CD4-positive, alpha-beta T cell treated with Interleukin-4 for 1 hour (primary cell): ENCODE measurements at regions not wholly inside any gene's neighbourhood (a gene's known extent, or its start where the extent isn't known, plus 50 kb on each side); places are given as distances from the start of the nearest gene placed in this dataset.
"Not testable (repeated sequence)": the region's sequence is repeated elsewhere in the genome, so short reads cannot be mapped to it uniquely, and the experiment has no call there.

ENCODE experiments used
- DNase-seq, 2 donors: peaks; one replicate each; pipeline ENCODE4 v3.0.0-alpha.2; 2020 to 2022

- no peak for DNase-seq
These were observed 177.4 kb downstream of the SQOR start for GRCh38 chr15:45812200-45812599.

- not testable (repeated sequence) for DNase-seq
These were observed 182.7 kb downstream of the SQOR start for GRCh38 chr15:45817578-45817977.

GRCh38 chr15:45821390-45821789, 186.6 kb downstream of the SQOR start:
- DNase-seq: no peak

- DNase-seq: not testable (repeated sequence)
These were observed 188.1 kb downstream of the SQOR start for GRCh38 chr15:45822968-45823367.

GRCh38 chr15:45827275-45827674, 192.4 kb downstream of the SQOR start:
- DNase-seq: no peak

- no peak for DNase-seq
These were observed 192.9 kb downstream of the SQOR start for GRCh38 chr15:45827766-45828165.

GRCh38 chr15:45829336-45830153, 194.7 kb downstream of the SQOR start:
- DNase-seq: no peak

GRCh38 chr15:45831787-45832186, 197.0 kb downstream of the SQOR start:
- no peak for DNase-seq

- no peak for DNase-seq
These were observed 199.8 kb downstream of the SQOR start for GRCh38 chr15:45834622-45835021.

GRCh38 chr15:45842151-45842550, 207.3 kb downstream of the SQOR start:
- no peak for DNase-seq

GRCh38 chr15:45847645-45848044, 212.8 kb downstream of the SQOR start:
- no peak for DNase-seq

- no peak for DNase-seq
These were observed 214.3 kb downstream of the SQOR start for GRCh38 chr15:45849136-45849535.

GRCh38 chr15:45854455-45855202, 219.8 kb downstream of the SQOR start:
- no peak for DNase-seq

GRCh38 chr15:45855210-45855906, 220.5 kb downstream of the SQOR start:
- no peak for DNase-seq

- no peak for DNase-seq
These were observed 221.2 kb downstream of the SQOR start for GRCh38 chr15:45855907-45856579.

- DNase-seq: no peak
These were observed 222.5 kb downstream of the SQOR start for GRCh38 chr15:45857291-45857690.

- DNase-seq: no peak
These were observed 223.7 kb downstream of the SQOR start for GRCh38 chr15:45858491-45858890.

GRCh38 chr15:45862034-45862433, 227.2 kb downstream of the SQOR start:
- DNase-seq: no peak

- no peak for DNase-seq
These were observed 229.2 kb downstream of the SQOR start for GRCh38 chr15:45863881-45864580.

GRCh38 chr15:45866616-45867015, 231.8 kb downstream of the SQOR start:
- DNase-seq: no peak

- DNase-seq: no peak
These were observed 232.5 kb downstream of the SQOR start for GRCh38 chr15:45867281-45867680.

GRCh38 chr15:45868109-45868691, 233.4 kb downstream of the SQOR start:
- no peak for DNase-seq
